Psoas muscle (tissue), 7 donors: ENCODE measurements at regions not wholly inside any gene's neighbourhood (a gene's known extent, or its start where the extent isn't known, plus 50 kb on each side); places are given as distances from the start of the nearest gene placed in this dataset.
"Not testable (repeated sequence)": the region's sequence is repeated elsewhere in the genome, so short reads cannot be mapped to it uniquely, and the experiment has no call there.

Experiments used
- ATAC-seq, 4 donors: fragments of 200-7000 bp; cut with Tn5 transposase; one replicate each; pipeline ENCODE4 v1.9.1; 2020; ENCODE audit warnings: moderate library complexity in 3 of 4, mild to moderate bottlenecking in 2 of 4
- DNase-seq, 2 donors: peaks; one replicate each; pipeline ENCODE4 v3.0.0-alpha.2; 2020
- H3K27ac ChIP-seq: fragments of 200-600 bp; one replicate; pipeline ENCODE4 v1.8.0; 2022
- H3K27me3 ChIP-seq, 3 donors: fragments of 200-600 bp in 1 of 3; one replicate each; pipeline versions ENCODE4 v1.6.1 to v1.8.0; 2013 to 2022; ENCODE audit warnings: low read length in 2 of 3, mild to moderate bottlenecking in 2 of 3, moderate library complexity in 1 of 3; ENCODE audit not compliant: insufficient read depth in 3 of 3
- H3K36me3 ChIP-seq, 2 donors: fragments of 200-600 bp in 1 of 2; one replicate each; pipeline versions ENCODE4 v1.6.1 to v1.8.0; 2013 to 2022; ENCODE audit warnings: low read depth in 1 of 2, mild to moderate bottlenecking in 1 of 2, moderate library complexity in 1 of 2; ENCODE audit not compliant: insufficient read depth in 1 of 2
- H3K4me1 ChIP-seq: fragments of 200-600 bp; one replicate; pipeline ENCODE4 v1.8.0; 2022
- H3K4me3 ChIP-seq: fragments of 200-600 bp; one replicate; pipeline ENCODE4 v1.8.0; 2022; ENCODE audit warnings: mild to moderate bottlenecking
- H3K9me3 ChIP-seq: fragments of 200-600 bp; one replicate; pipeline ENCODE4 v1.8.0; 2022
- CTCF ChIP-seq: fragments of 200-600 bp; IDR thresholded peaks from one replicate; pipeline ENCODE4 v1.8.0; 2022; ENCODE audit warnings: antibody characterized with exemption
- WGBS, 3 donors: extraction: QIAGEN DNeasy Blood & Tissue Kit; methylation state at CpG; one replicate each; pipeline versions ENCODE4 v1.1.6 to v1.1.7; 2013; 5-methylcytosine and 5-hydroxymethylcytosine counted together
- intact Hi-C, 2 donors: fragments of 100-400 bp; cut with DNase I; formaldehyde crosslinking; loops; one replicate each; pipeline versions ENCODE4 v1.11.0 to v1.14.2; 2022
- donor health status: healthy with polysubstance abuse.
- donor health status: DM: no; HTN: no; CAD: no; lungs with moderate emphysema.
- donor health status: Bipolar disorder and iron deficiency.
- donor health status: healthy.
- donor health status: DM: yes; HTN: yes; CAD: no.
- donor health status: DM: no; HTN: no; CAD: no.
- donor health status: DM: yes; HTN: yes; CAD: no.

GRCh38 chr6:18536591-18537055, 149.5 kb downstream of the RNF144B start:
- Histone ChIP-seq H3K4me1 (no peaks in the 10 kb centered on the region), H3K4me3 (no peak overlapping the region), H3K9me3 (no peaks in the 10 kb centered on the region), H3K27me3 (peaks cover 0 to 2% (median 0%) of the 10 kb centered on the region in 3 donors), H3K27ac (no peak overlapping the region), H3K36me3 (no peaks in the 10 kb centered on the region)
- DNase-seq (no peak), ATAC-seq (no peak)
- no peak for TF ChIP-seq CTCF
- 27 to 35% (median 30%) methylated on average over 6 of the region's 6 CpGs for WGBS, 3 donors
- intact Hi-C loops, result no loop called here

- DNase-seq (no peak), ATAC-seq (no peak)
- no peaks in the 10 kb centered on the region for H3K36me3 ChIP-seq
- intact Hi-C loops, result no loop called here
- no peak overlapping the region for H3K27ac ChIP-seq
- H3K27me3 ChIP-seq, result peaks cover 0 to 2% (median 0%) of the 10 kb centered on the region in 3 donors
- H3K4me3 ChIP-seq, result no peak overlapping the region
- 85 to 96% (median 89%) methylated on average over 3 of the region's 3 CpGs for WGBS, 3 donors
- TF ChIP-seq CTCF, result no peak
- no peaks in the 10 kb centered on the region for H3K4me1 ChIP-seq
- peaks cover under 1% of the 10 kb centered on the region for H3K9me3 ChIP-seq
Observed at GRCh38 chr6:18538315-18538714, 151.2 kb downstream of the RNF144B start.

DNA sequence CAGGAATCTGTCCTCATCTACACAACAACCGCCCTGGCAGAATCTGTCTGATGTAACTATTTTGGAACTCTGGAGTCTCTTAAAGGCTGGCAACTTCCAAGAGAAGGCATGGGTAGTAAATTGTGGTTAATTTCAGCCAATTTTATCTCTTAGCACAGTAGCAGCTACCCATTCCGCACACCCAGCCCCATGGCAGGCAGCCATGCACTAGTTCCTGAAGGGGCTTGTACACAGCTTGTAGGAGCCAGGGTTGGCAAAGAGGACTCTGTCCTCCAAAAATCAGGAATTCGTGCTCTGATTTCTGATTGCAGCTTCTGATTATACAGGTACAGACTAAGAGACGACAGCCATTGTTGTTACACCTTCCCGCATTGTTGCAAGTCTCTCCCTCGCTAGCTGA, 155.9 kb downstream of the RNF144B start:
- DNase-seq (no peak), ATAC-seq (no peak)
- H3K4me3 ChIP-seq, result no peak overlapping the region
- no peaks in the 10 kb centered on the region for H3K36me3 ChIP-seq
- 72 to 77% (median 74%) methylated on average over 6 of the region's 6 CpGs for WGBS, 3 donors
- peaks cover 19% of the 10 kb centered on the region for H3K9me3 ChIP-seq
- TF ChIP-seq CTCF, result no peak
- H3K4me1 ChIP-seq, result no peaks in the 10 kb centered on the region
- no peaks in the 10 kb centered on the region for H3K27me3 ChIP-seq
- no peak overlapping the region for H3K27ac ChIP-seq
- intact Hi-C loops, result no loop called here

GRCh38 chr6:18545142-18545541, 158.0 kb downstream of the RNF144B start:
- H3K27ac ChIP-seq, DNase-seq, H3K4me3 ChIP-seq, H3K27me3 ChIP-seq, H3K4me1 ChIP-seq, intact Hi-C loops, H3K36me3 ChIP-seq, ATAC-seq: not testable (repeated sequence)
- H3K9me3 ChIP-seq, result peaks cover 19% of the 10 kb centered on the region
- whole genome bisulfite sequencing, 3 donors, result 80 to 89% (median 81%) methylated on average over 1 of the region's 1 CpG

DNA sequence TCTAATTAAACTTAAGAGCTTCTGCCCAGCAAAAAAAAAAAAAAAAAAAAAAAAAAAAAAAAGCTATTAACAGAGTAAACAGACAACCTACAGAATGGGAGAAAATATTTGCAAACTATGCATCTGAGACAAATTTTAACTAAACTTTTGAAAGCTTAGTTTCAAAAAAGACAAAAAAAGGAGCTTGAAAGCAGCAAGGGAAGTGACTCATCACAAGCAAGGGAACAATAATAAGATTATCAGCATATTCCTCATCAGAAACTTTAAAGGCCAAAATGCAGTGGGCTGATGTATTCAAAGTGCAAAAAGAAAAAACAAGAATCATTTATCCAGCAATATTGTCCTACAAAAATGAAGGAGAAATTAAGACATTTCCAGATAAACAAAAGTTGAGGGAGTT, 158.6 kb downstream of the RNF144B start:
- H3K4me1 ChIP-seq, result no peaks in the 10 kb centered on the region
- no peaks in the 10 kb centered on the region for H3K27me3 ChIP-seq
- H3K36me3 ChIP-seq, result no peaks in the 10 kb centered on the region
- TF ChIP-seq CTCF, result no peak
- ATAC-seq, result no peak
- DNase-seq, result no peak
- H3K27ac ChIP-seq, result no peak overlapping the region
- no peak overlapping the region for H3K4me3 ChIP-seq
- intact Hi-C loops, result no loop called here
- H3K9me3 ChIP-seq, result peaks cover 19% of the 10 kb centered on the region
